Esophagus squamous epithelium (tissue), 4 donors: ENCODE measurements at regions not wholly inside any gene's neighbourhood (a gene's known extent, or its start where the extent isn't known, plus 50 kb on each side); places are given as distances from the start of the nearest gene placed in this dataset.

Experiments
- POLR2A ChIP-seq, 4 donors: fragments of 450-650 bp; IDR thresholded peaks; one replicate each; pipeline ENCODE4 v1.6.1; 2017; ENCODE audit warnings: antibody characterized with exemption in 4 of 4, mild to moderate bottlenecking in 4 of 4, moderate library complexity in 3 of 4
- TF ChIP-seq, protein P1 (sequence below), 6 experiments: fragments of 450-650 bp in 4 of 6; fragments of 200-600 bp in 2 of 6; sonication (generic) in 2 of 6; IDR thresholded peaks; one replicate each; pipeline ENCODE4 v1.5.1; 2016 to 2019; ENCODE audit warnings: antibody characterized with exemption in 6 of 6, mild to moderate bottlenecking in 4 of 6, moderate library complexity in 4 of 6

- TF ChIP-seq, protein P1, sequence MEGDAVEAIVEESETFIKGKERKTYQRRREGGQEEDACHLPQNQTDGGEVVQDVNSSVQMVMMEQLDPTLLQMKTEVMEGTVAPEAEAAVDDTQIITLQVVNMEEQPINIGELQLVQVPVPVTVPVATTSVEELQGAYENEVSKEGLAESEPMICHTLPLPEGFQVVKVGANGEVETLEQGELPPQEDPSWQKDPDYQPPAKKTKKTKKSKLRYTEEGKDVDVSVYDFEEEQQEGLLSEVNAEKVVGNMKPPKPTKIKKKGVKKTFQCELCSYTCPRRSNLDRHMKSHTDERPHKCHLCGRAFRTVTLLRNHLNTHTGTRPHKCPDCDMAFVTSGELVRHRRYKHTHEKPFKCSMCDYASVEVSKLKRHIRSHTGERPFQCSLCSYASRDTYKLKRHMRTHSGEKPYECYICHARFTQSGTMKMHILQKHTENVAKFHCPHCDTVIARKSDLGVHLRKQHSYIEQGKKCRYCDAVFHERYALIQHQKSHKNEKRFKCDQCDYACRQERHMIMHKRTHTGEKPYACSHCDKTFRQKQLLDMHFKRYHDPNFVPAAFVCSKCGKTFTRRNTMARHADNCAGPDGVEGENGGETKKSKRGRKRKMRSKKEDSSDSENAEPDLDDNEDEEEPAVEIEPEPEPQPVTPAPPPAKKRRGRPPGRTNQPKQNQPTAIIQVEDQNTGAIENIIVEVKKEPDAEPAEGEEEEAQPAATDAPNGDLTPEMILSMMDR (IDR thresholded peaks at IDR 0.05) = no peak
- no peak for TF ChIP-seq POLR2A (IDR thresholded peaks at IDR 0.05)
Observed at GRCh38 chr7:131066635-131067034, 261.0 kb upstream of the MKLN1 start.
